ENCODE measurements at regions not wholly inside any gene's neighbourhood (a gene's known extent, or its start where the extent isn't known, plus 50 kb on each side); places are given as distances from the start of the nearest gene placed in this dataset.

DNA sequence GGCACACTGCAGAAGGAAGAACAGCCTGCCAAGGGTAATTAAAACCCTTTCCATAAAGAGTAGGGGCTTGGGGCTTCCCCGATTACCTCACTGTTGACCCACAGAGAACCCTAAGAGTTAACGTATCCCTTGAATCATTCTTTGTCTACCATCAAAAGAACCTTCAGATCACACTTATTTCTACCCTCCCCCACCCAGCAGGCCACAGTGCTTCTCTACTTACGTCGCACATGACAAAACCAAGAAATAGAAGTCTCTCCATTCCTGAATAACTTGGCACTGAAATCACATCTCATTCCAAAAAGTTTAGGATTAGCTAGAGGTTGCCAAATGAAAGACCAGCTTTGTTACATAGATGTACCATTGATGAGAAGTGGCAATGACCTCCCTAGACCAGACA is 268.7 kb upstream of the GAS1 start:
- Histone ChIP-seq H3K9ac (ENCODE audit: low read length) (no peak overlapping the region), H3K79me1 (ENCODE audit: low read length) (peaks cover 9% of the 10 kb centered on the region), H3K27ac (ENCODE audit: low read depth, low read length) (no peak overlapping the region), H4K91ac (ENCODE audit: low read depth, low read length) (no peak overlapping the region), H3K14ac (ENCODE audit: low read length) (no peak overlapping the region), H2AK5ac (ENCODE audit: low read length) (no peak overlapping the region), H3K27me3 (ENCODE audit: insufficient read depth, low read length) (no peaks in the 10 kb centered on the region), H2BK5ac (ENCODE audit: low read depth, low read length, poor library complexity) (no peak overlapping the region), H4K12ac (ENCODE audit: low read depth, low read length) (no peak overlapping the region), H3K36me3 (ENCODE audit: control insufficient read depth in 1 of 2, insufficient read depth in 2 of 2, low read length in 2 of 2) (no peaks in the 10 kb centered on the region), H4K8ac (ENCODE audit: low read depth, low read length) (no peak overlapping the region), H2BK12ac (ENCODE audit: low read length) (no peak overlapping the region), H3K4me1 (ENCODE audit: control insufficient read depth in 1 of 2, insufficient read depth in 2 of 2, low read length in 2 of 2) (peaks cover 7 to 9% of the 10 kb centered on the region in 2 experiments), H3K4me2 (ENCODE audit: low read length) (no peak overlapping the region), H2BK120ac (ENCODE audit: insufficient read depth, low read length, poor library complexity) (no peak overlapping the region), H3K9me3 (ENCODE audit: insufficient read depth, low read depth, low read length) (no peaks in the 10 kb centered on the region), H3K23ac (ENCODE audit: low read length) (no peak overlapping the region), H3K79me2 (ENCODE audit: control insufficient read depth, insufficient read depth, low read length, poor library complexity) (no peaks in the 10 kb centered on the region), H3K4me3 (ENCODE audit: low read depth, low read length) (no peak overlapping the region), H3K4ac (ENCODE audit: low read depth, low read length) (no peak overlapping the region), H3K18ac (ENCODE audit: low read length) (no peak overlapping the region), H2AFZ (ENCODE audit: insufficient read depth, low read length, poor library complexity) (no peak overlapping the region)
- DNase-seq = no peak
- no CpG with 5 or more reads among the region's 4 CpGs for WGBS (ENCODE audit: extremely low coverage, insufficient coverage, insufficient read length)

DNA sequence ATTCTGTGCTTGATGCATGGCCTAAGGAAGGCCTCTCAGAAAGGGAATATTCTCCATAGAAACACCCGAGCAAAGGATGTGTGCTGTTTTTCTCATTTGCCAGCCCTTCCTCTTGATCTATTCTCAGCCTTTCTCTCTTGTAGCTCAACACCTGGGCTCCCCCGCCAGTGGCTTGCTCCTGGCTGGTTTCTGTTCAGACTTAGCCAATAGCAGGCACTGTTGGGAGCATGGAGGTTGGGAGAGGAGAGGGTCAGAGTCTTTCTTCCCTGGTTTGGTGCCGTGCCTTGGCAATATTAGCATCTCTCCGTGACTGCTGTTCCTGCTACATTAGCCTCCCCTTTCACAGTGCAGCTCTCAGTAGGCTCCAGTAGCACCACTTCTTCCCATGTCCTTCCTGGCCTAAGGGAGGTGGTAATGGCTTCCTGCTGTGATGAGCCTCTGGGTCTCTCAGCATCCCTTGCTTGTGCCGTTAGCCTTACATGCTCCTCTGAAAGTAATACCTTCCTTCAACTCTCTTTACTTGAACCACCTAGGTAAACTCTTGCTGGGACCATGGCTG is 269.7 kb upstream of the GAS1 start:
- H2BK12ac ChIP-seq (ENCODE audit: low read length) = no peak overlapping the region
- no peak overlapping the region for H3K4ac ChIP-seq (ENCODE audit: low read depth, low read length)
- no peak overlapping the region for H2BK5ac ChIP-seq (ENCODE audit: low read depth, low read length, poor library complexity)
- H3K9me3 ChIP-seq (ENCODE audit: insufficient read depth, low read depth, low read length) = no peaks in the 10 kb centered on the region
- H3K4me2 ChIP-seq (ENCODE audit: low read length) = no peak overlapping the region
- no peaks in the 10 kb centered on the region for H3K27me3 ChIP-seq (ENCODE audit: insufficient read depth, low read length)
- no peak overlapping the region for H3K18ac ChIP-seq (ENCODE audit: low read length)
- H2AFZ ChIP-seq (ENCODE audit: insufficient read depth, low read length, poor library complexity) = no peak overlapping the region
- no CpG with 5 or more reads among the region's 5 CpGs for WGBS (ENCODE audit: extremely low coverage, insufficient coverage, insufficient read length)
- peaks cover 7 to 9% of the 10 kb centered on the region in 2 experiments for H3K4me1 ChIP-seq (ENCODE audit: control insufficient read depth in 1 of 2, insufficient read depth in 2 of 2, low read length in 2 of 2)
- no peak overlapping the region for H3K23ac ChIP-seq (ENCODE audit: low read length)
- DNase-seq = no peak
- no peak overlapping the region for H3K27ac ChIP-seq (ENCODE audit: low read depth, low read length)
- H4K91ac ChIP-seq (ENCODE audit: low read depth, low read length) = no peak overlapping the region
- H3K79me2 ChIP-seq (ENCODE audit: control insufficient read depth, insufficient read depth, low read length, poor library complexity) = no peaks in the 10 kb centered on the region
- H4K12ac ChIP-seq (ENCODE audit: low read depth, low read length) = no peak overlapping the region
- H3K36me3 ChIP-seq (ENCODE audit: control insufficient read depth in 1 of 2, insufficient read depth in 2 of 2, low read length in 2 of 2) = no peaks in the 10 kb centered on the region
- H2BK120ac ChIP-seq (ENCODE audit: insufficient read depth, low read length, poor library complexity) = no peak overlapping the region
- H3K79me1 ChIP-seq (ENCODE audit: low read length) = peaks cover 8% of the 10 kb centered on the region
- no peak overlapping the region for H3K14ac ChIP-seq (ENCODE audit: low read length)
- no peak overlapping the region for H2AK5ac ChIP-seq (ENCODE audit: low read length)
- no peak overlapping the region for H4K8ac ChIP-seq (ENCODE audit: low read depth, low read length)
- H3K9ac ChIP-seq (ENCODE audit: low read length) = no peak overlapping the region
- H3K4me3 ChIP-seq (ENCODE audit: low read depth, low read length) = no peak overlapping the region

DNA sequence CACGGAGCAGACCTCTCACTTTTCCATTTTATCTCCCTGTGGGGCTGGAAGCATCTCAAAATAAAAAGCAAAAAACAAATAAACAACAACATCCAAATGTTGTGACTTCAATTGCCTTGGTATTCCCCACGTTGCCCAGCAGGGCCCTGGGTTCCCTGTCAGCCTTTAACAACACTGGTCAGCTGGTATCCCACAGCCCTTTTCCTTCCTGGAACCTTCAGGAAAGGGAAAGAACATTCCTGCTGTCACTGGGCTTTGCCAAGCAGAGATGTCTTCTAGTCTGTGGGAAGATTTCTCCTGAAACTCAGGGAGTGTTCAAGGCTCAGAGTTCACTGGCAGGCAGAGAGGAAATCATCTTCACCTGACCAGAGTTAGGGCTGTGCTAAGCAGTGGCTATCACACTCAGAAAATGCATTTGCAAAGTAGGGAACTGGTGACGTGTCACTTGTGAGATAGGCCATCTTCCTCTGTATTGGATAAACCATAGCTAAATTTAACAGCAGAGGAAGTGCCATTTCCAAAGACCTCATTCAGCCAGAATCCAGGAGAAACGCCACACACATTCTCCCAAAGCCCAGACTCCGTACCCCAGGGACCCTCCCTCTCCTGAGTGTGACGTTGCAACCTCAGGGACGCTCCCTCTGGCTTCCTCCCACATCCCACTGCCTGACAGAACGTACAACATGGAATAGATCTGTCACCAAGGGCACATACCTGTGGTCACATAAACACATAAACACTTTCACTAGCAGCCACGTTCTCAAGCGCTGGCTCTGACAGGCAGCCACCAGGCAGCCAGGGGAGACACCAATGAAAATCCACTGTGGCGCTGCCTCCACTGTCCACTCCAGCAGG is 274.0 kb upstream of the DAPK1 start:
- Histone ChIP-seq H2AFZ (ENCODE audit: insufficient read depth, low read length, poor library complexity) (no peak overlapping the region), H4K8ac (ENCODE audit: low read depth, low read length) (no peak overlapping the region), H3K27me3 (ENCODE audit: insufficient read depth, low read length) (no peaks in the 10 kb centered on the region)

DNA sequence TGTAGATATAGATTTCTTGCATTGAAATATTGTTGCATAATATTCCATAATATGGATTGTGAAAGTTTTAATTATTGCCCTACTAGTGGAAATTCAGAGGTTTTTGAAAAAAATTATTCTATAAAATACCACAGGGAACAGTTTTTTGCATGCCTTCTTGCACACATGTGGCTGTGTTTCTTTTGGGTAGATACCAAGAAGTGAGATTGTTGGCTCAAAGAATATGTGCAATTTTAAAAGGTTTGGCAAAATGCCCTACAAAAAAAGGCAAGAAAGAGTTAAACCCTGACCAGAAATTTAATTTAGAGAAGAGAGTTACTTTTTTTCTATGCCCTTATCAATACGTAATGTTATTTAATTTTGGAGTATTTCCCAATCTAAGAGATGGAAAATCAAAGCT is 270.8 kb upstream of the DAPK1 start:
- Histone ChIP-seq H2AK5ac (ENCODE audit: low read length) (no peak overlapping the region), H3K9ac (ENCODE audit: low read length) (no peak overlapping the region), H3K79me2 (ENCODE audit: control insufficient read depth, insufficient read depth, low read length, poor library complexity) (no peaks in the 10 kb centered on the region), H2AFZ (ENCODE audit: insufficient read depth, low read length, poor library complexity) (no peak overlapping the region), H3K4me3 (ENCODE audit: low read depth, low read length) (no peak overlapping the region), H3K27ac (ENCODE audit: low read depth, low read length) (no peak overlapping the region), H3K4ac (ENCODE audit: low read depth, low read length) (no peak overlapping the region), H4K91ac (ENCODE audit: low read depth, low read length) (no peak overlapping the region), H3K4me1 (ENCODE audit: control insufficient read depth in 1 of 2, insufficient read depth in 2 of 2, low read length in 2 of 2) (peaks cover 0 to 3% of the 10 kb centered on the region in 2 experiments), H2BK120ac (ENCODE audit: insufficient read depth, low read length, poor library complexity) (no peak overlapping the region), H3K27me3 (ENCODE audit: insufficient read depth, low read length) (no peaks in the 10 kb centered on the region), H3K9me3 (ENCODE audit: insufficient read depth, low read depth, low read length) (no peaks in the 10 kb centered on the region), H3K4me2 (ENCODE audit: low read length) (no peak overlapping the region), H3K14ac (ENCODE audit: low read length) (no peak overlapping the region), H3K36me3 (ENCODE audit: control insufficient read depth in 1 of 2, insufficient read depth in 2 of 2, low read length in 2 of 2) (no peaks in the 10 kb centered on the region), H3K23ac (ENCODE audit: low read length) (no peak overlapping the region), H2BK12ac (ENCODE audit: low read length) (no peak overlapping the region), H3K18ac (ENCODE audit: low read length) (no peak overlapping the region), H2BK5ac (ENCODE audit: low read depth, low read length, poor library complexity) (no peak overlapping the region), H3K79me1 (ENCODE audit: low read length) (no peaks in the 10 kb centered on the region), H4K12ac (ENCODE audit: low read depth, low read length) (no peak overlapping the region), H4K8ac (ENCODE audit: low read depth, low read length) (no peak overlapping the region)
- DNase-seq = no peak
- WGBS (ENCODE audit: extremely low coverage, insufficient coverage, insufficient read length) = no CpG with 5 or more reads among the region's 1 CpG

More for the DNA sequence above, 274.0 kb upstream of the DAPK1 start:
- Histone ChIP-seq H3K36me3 (ENCODE audit: control insufficient read depth in 1 of 2, insufficient read depth in 2 of 2, low read length in 2 of 2) (no peaks in the 10 kb centered on the region), H3K4ac (ENCODE audit: low read depth, low read length) (no peak overlapping the region), H3K9ac (ENCODE audit: low read length) (peak overlapping the region; percentile 7), H4K12ac (ENCODE audit: low read depth, low read length) (no peak overlapping the region), H2BK5ac (ENCODE audit: low read depth, low read length, poor library complexity) (no peak overlapping the region), H3K4me1 (ENCODE audit: control insufficient read depth in 1 of 2, insufficient read depth in 2 of 2, low read length in 2 of 2) (peaks cover 0 to 3% of the 10 kb centered on the region in 2 experiments), H3K4me3 (ENCODE audit: low read depth, low read length) (no peak overlapping the region), H3K9me3 (ENCODE audit: insufficient read depth, low read depth, low read length) (no peaks in the 10 kb centered on the region), H3K79me2 (ENCODE audit: control insufficient read depth, insufficient read depth, low read length, poor library complexity) (no peaks in the 10 kb centered on the region), H3K18ac (ENCODE audit: low read length) (no peak overlapping the region), H3K14ac (ENCODE audit: low read length) (no peak overlapping the region), H2AK5ac (ENCODE audit: low read length) (no peak overlapping the region), H2BK120ac (ENCODE audit: insufficient read depth, low read length, poor library complexity) (no peak overlapping the region), H3K23ac (ENCODE audit: low read length) (no peak overlapping the region), H2BK12ac (ENCODE audit: low read length) (no peak overlapping the region), H4K91ac (ENCODE audit: low read depth, low read length) (no peak overlapping the region), H3K4me2 (ENCODE audit: low read length) (no peak overlapping the region), H3K79me1 (ENCODE audit: low read length) (no peaks in the 10 kb centered on the region), H3K27ac (ENCODE audit: low read depth, low read length) (no peak overlapping the region)
- DNase-seq = peak; percentile 35 to 71
- no CpG with 5 or more reads among the region's 11 CpGs for WGBS (ENCODE audit: extremely low coverage, insufficient coverage, insufficient read length)
